NCI-H1436 treated with DMSO at 0.1 percent for 48 hours (cell line): ENCODE measurements at regions not wholly inside any gene's neighbourhood (a gene's known extent, or its start where the extent isn't known, plus 50 kb on each side); places are given as distances from the start of the nearest gene placed in this dataset.
A peak's percentile ranks its signal among the peaks of the same experiment; 100 is the strongest.

Experiments used
- DNase-seq: peaks from one replicate; lab custom pipeline; 2025; lab: John Stamatoyannopoulos, UW

DNA sequence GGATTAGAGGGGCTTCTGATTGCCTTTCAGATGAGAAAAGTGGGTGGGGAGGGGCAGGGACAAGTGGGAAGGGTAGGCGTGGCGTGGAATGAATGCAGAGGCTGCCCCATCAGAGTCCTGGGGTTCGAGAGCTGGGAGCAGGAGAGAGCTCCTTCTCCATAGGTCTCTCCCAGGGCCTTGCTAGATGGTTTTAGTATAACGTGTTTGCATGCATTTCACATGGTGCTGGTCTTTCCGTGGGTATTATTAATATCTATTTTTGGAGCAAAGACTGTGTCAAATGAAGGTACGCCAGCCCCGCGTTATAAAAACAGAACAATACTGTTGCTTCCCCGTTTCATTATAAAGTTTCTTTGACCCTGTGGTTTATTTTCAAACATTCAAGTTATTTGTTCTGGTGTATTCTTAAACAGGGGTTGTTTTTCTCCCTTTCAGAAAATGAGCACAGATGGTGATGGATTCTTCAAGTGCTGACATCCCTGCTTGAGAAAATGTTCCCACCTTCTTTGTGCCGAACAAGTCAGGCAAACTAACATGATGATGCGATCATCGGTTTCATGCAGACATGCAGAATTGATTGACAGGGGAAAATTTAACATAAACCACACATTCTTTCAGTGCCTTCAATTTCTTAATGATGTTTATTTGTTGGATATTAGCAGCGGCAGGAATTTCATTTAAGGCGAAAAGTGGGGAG, 62.1 kb upstream of the ZNF536 start:
- DNase-seq = no peak

- DNase-seq = peak; percentile 40
These were observed 61.5 kb upstream of the ZNF536 start for GRCh38 chr19:30310602-30311263.

DNA sequence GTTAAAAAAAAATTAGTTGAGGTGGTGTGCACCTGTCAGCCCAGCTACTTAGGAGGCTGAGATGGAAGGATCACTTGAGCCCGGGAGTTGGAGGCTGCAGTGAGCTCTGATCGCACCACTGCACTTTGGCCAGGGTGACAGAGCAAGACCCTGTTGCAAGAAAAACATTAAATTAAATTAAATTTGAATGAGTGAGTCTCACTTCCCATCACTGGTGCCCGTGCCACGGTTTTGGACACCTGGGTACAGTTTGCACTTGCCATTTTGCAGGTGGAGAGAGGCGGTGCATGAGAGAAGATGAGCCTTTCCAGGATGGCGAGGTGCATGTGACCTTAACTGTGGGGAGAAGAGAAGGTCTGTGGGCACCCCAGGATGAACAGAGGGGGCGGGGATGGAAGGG, 60.3 kb upstream of the ZNF536 start:
- no peak for DNase-seq

GRCh38 chr19:30312582-30313352, 59.4 kb upstream of the ZNF536 start:
- DNase-seq = no peak

DNA sequence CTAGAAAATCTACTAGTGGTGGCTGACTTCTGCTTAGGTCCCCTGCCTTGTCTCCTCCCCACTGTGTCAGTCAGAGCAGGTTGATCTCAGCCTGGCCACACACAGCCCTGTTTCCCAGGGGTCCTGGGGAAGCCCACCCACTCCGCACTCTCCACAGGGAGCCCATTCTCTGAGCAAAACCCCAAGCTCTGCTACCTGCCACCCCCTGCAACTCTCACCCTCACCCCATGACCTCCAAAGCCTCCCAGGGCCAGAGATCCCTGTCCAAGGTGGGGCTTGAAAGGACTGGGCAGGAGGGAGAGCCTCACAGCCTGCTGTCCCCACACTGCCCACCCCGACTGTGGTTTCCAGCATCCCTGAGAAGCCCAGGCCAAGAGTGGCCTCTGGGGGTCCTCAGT, 58.8 kb upstream of the ZNF536 start:
- no peak for DNase-seq

GRCh38 chr19:30314056-30314804, 58.0 kb upstream of the ZNF536 start:
- no peak for DNase-seq

DNA sequence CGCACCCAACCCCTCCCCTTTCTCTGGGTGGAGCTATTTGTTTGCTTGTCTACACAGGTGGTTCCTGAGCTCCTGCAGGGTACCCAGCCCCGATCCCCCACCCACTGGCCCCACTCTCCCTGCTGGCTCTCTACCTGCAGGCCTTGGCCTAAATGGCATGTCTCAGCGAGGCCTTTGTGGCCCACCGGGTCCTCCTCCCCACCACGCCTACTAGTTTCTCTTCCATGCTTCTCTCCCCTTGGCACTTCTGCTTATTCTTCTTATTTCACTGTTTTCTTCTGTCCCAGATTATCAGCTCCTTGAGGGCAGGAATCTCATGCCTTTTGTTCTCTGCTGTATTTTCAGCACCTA, 57.4 kb upstream of the ZNF536 start:
- no peak for DNase-seq

- DNase-seq = no peak
These were observed 57.0 kb upstream of the ZNF536 start for GRCh38 chr19:30315159-30315558.

DNA sequence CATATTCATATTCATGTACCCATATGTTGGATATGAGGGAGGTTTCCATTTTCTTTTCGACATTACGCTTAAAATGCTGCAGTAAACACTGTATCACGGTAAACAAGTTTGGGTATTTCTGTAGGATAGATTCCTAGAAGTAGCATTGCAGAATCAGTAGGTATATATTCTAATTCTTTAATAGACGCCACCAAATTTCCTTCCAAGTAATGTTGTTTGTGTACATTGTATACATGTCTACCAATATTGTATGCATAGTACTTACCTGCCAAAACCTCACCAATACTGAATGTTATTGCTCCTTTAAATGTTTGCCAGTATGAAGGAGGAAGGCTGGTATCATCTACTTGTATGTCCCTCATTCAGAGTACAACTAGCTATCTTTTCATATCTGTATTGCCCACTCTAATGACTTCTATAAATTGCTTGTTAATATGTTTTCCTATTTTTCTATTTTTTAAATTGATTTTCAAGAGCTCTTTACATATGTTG, 56.1 kb upstream of the ZNF536 start:
- no peak for DNase-seq

DNA sequence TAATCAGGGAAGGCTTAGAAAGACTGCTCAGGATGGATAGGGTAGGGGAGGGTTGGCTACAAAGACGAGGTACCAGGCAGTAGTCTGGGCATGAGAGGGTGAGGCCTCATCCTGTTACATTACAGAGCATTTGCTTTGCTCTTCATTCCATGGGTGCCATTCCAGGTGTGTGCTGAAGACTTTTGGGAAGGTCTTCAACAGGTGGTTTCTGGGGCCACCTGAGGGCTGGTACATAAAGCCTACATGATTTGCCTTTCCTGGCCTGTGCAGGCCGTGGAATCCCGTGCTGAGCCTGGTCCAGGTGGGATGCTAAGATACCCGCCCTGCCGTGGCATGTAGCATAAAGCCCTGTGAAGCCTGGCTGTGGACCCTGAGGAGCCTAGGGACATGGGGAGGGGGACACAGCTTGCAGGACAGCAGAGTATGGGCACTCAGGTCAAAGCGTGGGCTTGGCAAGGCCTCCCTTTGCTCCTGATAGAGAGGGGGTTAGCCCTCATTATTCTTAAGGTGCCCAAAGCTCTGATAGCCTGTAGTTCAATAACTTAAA, 55.6 kb upstream of the ZNF536 start:
- DNase-seq = no peak

- DNase-seq = no peak
These were observed 54.8 kb upstream of the ZNF536 start for GRCh38 chr19:30317403-30317802.

GRCh38 chr19:30318261-30318660, 53.9 kb upstream of the ZNF536 start:
- DNase-seq = no peak

GRCh38 chr19:30318936-30319335, 53.2 kb upstream of the ZNF536 start:
- no peak for DNase-seq

DNA sequence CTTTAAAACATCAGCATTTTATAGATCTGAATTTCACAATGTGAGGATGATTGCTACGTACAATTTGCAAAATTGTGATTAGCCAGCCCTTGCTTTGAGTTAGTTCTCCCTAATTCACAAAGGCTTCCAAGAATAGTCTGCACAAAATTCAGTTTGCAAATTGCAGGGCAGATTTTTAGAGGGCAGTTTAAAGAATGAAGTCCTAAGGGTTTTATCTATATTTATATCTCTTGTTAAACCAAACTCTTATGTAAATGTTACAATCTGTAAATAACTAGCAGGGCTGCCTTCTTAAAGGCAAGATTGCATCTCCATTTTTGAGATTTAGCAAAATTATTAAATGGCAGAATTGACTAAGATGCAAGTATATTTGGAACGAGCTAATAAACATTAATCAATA, 52.8 kb upstream of the ZNF536 start:
- DNase-seq = no peak

GRCh38 chr19:30319876-30320275, 52.3 kb upstream of the ZNF536 start:
- DNase-seq = no peak

- DNase-seq = no peak
These were observed 51.7 kb upstream of the ZNF536 start for GRCh38 chr19:30320466-30320865.

GRCh38 chr19:30320916-30321315, 51.3 kb upstream of the ZNF536 start:
- DNase-seq = no peak
